ENCODE measurements at regions not wholly inside any gene's neighbourhood (a gene's known extent, or its start where the extent isn't known, plus 50 kb on each side); places are given as distances from the start of the nearest gene placed in this dataset.

DNA sequence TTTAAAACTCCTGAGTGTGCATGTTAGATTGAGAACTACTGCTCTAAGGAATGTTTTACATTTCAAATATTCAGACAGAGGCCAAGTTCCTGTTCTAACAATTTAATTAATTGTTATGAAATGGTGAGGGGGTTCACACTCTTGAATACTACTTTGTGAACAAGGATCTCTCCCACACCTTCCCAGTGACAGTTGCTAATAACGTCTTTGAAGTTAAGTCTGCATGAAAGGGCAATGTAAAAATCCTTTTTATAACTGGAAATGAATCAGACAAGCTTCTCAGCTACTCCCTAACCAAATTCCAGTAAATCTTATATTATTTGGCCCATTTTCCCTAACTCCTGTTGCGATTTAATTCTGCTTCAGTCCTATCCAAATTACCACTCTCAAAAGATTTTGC is 828.5 kb upstream of the ADAMTS5 start:
- TF ChIP-seq, protein P1, sequence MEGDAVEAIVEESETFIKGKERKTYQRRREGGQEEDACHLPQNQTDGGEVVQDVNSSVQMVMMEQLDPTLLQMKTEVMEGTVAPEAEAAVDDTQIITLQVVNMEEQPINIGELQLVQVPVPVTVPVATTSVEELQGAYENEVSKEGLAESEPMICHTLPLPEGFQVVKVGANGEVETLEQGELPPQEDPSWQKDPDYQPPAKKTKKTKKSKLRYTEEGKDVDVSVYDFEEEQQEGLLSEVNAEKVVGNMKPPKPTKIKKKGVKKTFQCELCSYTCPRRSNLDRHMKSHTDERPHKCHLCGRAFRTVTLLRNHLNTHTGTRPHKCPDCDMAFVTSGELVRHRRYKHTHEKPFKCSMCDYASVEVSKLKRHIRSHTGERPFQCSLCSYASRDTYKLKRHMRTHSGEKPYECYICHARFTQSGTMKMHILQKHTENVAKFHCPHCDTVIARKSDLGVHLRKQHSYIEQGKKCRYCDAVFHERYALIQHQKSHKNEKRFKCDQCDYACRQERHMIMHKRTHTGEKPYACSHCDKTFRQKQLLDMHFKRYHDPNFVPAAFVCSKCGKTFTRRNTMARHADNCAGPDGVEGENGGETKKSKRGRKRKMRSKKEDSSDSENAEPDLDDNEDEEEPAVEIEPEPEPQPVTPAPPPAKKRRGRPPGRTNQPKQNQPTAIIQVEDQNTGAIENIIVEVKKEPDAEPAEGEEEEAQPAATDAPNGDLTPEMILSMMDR (optimal IDR thresholded peaks at IDR 0.05 in 1 of 3, IDR thresholded peaks at IDR 0.05 in 1 of 3, conservative IDR thresholded peaks at IDR 0.05 in 1 of 3; ENCODE audit: extremely low read depth in 1 of 3, insufficient read depth in 2 of 3, low read length in 3 of 3), result no peak
- no peak for TF ChIP-seq EZH2 (IDR thresholded peaks at IDR 0.05; ENCODE audit: low read length)
